HuH-7.5 (cell line): ENCODE measurements at regions not wholly inside any gene's neighbourhood (a gene's known extent, or its start where the extent isn't known, plus 50 kb on each side); places are given as distances from the start of the nearest gene placed in this dataset.

Source experiments
- DNase-seq: peaks from one replicate; pipeline ENCODE4 v3.0.0; 2011; ENCODE audit warnings: low spot score

DNA sequence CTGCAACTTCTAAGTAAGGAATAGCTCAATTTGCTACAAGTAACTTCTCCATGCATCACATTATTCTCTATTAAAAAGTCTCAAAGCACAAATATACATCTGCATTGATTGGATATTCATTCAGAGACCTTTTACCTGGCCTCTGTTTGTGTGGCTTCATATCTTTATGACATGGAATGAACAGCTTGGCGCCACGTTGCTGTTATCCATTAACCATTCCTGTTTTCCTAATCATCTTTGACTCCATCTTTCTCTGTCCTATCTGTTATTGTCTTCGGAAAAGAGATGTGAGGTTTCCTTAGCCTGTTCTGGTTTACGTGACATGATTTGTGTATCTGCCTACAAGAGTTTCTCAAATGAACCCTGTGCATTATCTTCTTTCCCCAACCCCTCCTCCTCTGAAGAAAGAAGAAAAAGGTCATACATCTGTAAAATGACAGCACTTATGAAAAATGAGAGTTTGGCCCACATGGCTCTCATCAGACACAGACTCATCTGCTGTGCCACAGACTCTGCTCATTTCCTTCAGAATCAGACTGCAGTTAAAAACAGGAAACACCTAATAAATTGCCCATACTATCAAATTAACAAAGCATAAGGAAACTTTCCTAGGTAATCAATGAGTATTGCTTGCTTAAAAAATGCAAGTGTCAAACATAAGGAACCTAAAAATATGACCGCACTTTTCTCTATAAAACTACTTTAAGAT lies 347.6 kb upstream of the FAM241A start:
- no peak for DNase-seq

DNA sequence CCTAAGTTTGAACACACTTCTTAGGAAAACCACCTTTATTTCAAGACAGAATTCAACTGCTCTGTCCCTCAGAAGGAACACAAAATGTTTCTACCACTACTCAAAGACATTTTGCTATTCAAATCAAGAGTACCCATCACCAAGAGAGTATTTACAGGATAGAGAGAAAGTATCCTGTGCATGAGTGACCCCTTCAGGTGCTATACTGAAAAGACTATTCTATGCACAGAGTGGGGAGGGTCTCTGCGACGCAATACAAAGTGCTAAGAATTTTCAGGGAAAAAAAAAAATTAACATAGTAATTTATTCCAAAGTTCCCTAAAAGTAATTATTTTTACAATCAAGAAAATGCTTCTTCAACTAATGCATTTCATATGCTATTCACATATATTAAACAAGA lies 346.4 kb upstream of the FAM241A start:
- DNase-seq = no peak

DNA sequence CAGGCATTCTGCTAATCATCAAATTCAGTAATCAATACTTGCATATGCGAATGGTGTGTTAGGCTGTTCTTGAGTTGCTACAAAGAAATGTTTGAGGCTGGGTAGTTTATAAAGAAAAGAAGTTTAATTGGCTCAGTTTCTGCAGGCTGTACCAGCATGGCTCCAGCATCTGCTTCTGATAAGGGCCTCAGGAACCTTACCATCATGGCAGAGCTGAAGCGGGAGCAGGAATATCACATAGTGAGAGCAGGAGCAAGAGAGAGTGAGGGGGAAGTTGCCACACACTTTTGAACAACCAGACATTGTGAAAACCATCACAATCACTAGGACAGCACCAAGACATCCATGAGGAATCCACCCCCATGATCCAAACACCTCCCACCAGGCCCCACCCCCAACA lies 344.7 kb upstream of the FAM241A start:
- DNase-seq = no peak

DNA sequence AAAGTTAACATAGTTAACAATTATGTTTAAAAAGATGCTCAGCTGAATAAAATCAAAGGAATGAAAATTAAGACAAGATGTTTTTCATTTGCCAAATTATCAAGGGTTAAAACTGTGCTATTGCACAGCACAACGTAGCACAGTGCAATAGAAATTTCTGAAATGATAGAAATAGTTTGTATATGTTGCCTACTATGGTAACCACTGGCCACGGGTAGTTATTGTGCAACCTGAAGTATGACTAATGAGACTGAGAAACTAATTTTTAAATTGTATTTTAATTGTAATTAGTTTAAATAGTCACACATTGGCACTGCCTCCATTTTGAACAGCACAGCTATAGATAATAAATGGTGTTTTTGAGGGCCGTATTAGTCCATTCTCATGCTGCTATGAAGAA lies 343.1 kb upstream of the FAM241A start:
- DNase-seq = no peak

DNA sequence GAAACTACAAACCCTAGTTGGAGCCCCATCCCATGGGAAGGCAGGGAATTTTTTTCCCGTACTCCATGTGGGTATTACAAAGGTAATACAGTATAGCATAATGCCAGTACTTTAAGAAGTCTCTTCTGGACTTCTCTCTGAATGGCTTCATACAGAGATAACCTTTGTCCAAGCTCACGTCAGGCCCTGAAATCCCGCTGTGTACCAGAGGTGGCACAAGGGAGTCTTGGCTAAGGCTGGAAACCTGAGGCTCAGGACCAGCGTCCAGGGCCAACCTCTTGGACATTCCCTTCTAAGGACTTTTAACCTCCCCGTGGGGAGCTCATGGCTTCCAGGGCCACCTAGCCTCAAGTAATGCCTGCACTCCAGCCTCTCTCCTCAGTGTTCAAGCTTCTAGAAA lies 338.9 kb upstream of the FAM241A start:
- peak; percentile 18 for DNase-seq

DNA sequence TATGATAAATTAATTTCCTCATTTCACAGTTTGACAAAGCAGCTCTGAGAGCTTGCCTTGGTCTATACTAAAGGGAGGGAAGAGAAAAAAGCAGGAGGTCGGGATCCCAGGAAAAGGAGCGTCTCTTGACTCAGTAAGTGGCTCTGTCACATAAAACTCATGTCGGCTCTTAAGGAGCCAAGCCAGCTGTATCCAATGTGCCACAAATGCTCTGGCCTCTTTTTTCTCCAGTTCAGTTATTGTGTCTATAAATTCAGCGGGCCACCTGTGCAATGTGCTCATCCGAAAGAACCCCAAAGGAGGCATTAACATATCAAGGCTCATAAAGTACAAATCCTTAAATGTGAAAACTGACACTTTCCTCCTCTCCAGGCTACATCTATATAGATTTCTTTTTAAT lies 337.7 kb upstream of the FAM241A start:
- no peak for DNase-seq

DNA sequence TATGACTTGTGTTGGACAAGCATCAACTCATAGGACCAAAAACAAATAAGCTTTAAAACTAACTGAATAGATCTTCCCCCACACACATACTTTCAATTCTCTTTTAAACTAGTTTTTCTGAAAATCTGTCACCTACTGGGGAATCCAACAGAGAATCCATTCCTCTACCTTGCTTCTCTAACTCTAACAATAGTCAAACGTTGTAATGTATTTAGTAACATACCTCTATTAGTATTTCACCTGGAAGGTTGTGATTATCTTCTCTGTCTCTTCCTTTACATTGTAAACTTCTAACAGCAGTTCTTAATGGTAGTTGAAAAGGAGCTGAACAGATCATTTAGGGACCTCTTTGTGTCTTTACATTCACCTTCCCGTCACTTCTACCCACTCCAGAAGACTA lies 337.1 kb upstream of the FAM241A start:
- no peak for DNase-seq

DNA sequence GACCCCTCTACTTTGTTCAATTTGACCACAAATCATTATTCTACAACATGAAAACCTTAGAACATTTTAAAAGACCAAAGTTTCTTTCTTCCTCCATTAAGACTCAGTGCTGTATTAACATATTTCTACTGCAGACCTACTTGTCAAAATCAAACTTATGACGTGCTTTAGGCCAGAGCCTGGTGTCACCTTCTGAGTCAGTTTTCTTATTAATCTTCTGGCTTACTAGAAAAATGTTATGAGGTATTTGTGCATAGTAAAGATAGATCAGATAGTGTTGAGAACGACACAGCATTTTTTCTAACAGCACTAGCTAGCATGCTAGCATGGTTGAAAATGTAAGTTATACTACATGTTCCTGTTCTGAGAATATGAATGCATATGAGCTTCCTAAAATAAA lies 333.6 kb upstream of the FAM241A start:
- no peak for DNase-seq

DNA sequence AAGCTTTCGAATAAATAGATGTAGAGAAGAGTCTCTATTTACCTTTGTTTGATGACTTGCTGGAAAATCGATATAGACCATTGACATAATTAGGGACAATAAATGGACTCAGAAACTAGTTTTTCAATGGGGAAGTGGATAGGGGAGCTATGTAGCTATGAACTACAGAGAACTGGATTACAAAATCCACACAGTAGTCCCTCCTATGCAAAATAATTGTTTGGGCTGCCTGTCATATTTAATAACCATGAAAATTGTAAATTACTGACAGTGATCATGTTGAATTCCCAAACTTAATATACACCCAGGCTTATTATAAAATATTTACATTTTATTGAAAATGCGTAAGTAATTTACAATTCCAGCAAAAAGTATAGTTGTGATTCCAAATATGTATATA lies 333.1 kb upstream of the FAM241A start:
- no peak for DNase-seq

DNA sequence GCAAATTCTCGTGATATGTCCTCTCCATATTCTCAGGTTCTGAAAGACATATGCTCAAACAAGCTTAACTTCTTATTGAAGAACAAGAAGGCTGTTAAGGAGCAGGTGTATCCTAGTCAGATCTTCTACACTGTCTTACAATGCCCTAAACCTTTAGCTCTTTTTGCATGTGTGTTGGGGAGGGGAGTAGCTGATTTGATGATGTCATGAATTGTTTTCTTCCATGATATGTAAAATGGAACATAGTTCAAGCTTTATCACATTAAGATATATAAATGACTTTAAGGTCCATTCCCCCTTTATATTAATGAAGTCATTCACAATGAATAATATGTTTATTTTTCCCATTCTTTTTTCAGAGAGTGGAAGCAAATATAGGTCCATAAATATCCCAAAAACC lies 332.5 kb upstream of the FAM241A start:
- DNase-seq = no peak

DNA sequence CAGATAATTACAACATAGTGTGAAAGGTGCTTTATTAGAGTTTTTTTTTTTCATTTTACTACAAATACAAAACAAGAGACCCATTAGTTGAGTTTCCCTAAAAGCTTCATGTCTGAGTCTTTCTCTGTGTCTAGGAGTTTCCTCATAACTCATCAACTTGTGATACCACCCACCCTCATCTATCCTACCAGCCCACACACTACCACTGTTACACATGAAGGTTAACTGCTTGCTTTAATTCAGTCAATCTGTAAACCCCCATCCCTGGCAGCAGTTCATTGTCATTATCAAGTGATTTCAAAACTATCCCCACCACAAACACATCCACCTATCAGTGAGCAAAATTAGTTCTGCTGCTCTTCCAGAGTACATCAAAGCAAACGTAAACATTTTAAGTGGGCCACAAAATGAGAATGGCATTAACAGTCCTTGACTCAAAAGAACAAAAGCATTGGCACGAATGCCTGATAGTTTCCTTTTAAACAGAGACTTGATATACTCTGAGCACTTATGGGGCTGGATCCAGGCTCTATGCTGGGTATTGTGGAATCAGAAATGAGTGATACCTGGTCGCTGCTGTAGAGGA lies 331.6 kb upstream of the FAM241A start:
- DNase-seq = no peak

DNA sequence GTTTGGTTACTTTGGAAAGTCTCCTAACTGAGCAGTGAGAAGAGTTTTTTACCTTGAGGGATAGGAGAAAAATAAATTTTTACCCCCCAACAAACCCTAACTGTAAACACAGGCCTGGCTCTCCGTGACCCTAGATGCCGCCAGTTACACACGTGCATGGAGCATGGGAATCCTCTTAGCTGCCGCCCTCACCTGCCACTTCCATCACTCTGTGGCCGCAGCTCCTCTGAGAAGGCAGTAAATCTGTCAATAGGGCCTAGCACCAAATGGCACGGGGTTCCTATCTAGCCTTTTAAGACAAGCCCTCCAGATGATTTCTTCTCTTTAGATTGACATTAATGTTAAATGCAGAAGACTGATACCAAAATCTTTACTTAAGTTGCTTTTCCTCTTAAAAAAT lies 330.3 kb upstream of the FAM241A start:
- DNase-seq = no peak

DNA sequence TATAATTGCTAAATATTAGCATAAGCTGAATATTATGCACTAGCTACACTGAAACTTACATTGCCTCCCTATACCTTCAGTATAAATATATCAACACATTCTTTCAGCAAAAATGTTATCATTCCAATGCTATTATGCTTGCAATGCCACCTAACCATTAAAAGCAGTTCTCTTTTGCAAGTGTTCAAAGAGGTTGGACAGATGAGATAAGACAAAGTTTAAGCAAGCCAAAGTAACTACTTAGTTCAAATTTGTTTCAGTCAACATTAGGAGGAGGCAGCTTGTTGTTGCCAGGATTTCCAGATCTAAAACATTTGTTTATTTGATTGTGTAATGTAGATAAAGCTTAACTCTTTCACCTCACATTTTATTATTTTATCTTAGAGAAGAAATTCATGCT lies 323.9 kb upstream of the FAM241A start:
- DNase-seq = no peak

DNA sequence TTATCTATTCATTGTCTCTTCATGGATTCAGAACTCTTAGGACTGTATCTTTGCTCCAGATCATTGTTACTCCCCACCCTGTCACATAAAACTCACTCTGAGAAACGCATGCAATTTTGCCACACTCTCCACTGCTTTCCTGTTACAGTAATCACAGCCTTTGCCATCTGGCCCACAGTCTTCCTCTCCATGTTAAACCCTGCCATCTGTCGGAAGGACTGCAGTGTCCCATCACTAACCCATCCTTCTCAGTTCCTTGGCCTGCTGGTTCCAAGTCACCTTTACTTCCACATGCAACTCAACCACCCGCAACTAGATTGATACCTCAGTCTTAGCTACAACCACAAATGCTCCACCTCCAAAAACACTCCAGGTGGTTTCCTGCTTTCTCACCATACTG lies 308.7 kb upstream of the FAM241A start:
- DNase-seq = no peak

DNA sequence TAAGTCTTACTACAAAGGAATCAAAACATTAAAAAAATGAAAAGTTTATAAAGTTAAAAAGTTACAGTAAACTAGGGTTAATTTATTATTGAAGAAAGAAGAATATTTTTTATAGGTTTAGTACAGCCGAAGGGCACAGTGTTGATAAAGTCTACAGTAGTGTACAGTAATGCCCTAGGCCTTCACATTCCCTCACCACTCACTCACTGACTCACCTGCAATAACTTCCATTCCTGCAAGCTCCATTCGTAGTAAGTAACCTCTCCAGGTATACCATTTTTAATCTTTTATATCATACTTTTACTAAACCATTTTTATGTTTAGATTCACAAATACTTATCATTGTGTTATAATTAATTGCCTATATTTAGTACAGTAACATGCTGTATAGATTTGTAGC lies 307.5 kb upstream of the FAM241A start:
- DNase-seq = no peak

DNA sequence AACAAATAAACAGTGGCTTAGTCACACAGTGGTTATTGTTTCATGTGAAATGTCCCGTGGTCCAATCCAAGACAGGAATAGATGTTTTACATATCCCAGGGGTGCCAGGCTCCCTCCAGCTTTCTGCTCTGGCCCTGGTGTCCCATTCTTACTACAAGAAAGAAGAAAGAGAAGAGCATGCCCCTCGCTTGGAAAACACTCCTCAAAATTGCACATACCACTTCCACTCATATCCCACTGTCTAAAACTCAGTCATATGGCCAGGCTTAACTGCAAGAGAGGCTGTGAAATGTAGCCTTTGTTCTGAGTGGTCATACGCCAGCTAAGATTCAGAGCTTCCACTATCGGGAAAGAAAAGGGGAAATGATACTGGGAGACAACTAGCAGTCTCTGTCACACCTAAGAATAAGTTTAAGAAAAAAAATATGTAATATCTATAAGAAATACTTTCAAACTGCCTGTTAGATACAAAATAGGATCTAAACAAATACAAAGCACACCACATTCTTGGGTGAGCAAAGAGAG lies 306.8 kb upstream of the FAM241A start:
- no peak for DNase-seq

DNA sequence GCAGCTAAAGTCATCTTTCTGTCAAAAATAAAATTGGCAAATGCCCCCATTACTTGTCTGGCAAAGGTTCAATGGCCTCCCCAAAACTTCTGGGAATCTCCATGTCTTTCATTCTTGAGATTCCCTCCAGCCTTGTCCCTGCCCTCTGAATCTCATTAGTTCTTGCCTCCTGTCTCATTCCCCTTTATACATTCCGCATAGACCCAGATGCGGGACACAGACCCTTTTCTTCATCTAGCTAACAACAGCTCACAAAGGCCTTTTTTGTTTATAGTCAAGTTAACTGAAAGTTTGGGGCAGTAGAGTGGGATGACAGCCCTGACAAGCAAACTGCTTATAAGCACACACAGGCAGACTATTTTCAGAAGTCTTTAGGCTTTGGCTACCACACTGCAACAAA lies 306.1 kb upstream of the FAM241A start:
- DNase-seq = no peak

DNA sequence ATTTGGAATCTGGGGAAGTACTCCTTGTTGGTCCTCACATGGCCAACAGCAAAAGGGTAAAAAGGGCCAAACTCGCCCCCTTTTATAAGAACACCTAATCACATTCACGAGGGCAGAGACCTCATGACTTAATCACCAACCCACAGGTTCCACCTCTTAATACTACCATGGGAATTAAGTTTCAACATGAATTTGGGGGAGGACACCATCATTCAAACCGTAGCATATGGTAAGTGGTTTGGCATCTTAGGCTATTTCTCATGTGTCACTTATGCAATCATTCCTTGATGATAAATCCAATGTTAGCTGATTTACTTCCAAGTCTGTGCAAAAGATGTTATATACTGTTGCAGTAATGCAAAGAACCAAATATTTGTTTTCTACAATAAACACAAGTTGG lies 302.9 kb upstream of the FAM241A start:
- no peak for DNase-seq

DNA sequence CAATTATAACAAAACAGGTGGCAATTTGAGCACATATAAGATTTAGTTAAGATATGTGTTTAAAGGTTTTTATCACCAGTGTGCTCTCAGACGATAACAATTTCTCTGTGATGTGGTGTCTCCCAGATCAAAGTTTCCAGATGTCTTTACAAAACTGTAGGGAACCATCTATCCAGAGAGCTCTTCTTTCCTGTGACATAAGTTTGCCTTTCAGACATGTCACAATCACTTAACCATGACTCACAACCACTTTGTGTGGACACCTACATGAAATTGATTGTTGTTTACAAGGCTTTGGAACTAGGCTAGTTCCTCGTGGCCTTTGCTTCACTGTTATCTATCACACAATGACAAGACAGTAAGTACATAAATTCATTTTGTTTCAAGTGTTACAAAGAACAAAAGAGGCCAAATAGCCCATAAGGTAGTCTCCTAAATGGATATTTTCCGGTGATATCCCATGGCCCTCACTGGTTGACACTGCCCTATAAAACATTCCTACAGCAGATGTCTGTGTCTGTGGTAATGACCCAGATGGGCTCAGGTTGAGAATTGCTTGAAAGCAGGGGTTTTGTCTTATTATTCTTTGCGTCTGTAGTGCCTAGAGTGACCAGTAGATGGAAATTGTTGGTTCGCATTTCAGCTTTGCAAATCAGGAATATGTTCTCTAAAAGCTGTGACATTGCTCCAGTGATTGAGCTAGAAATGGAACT lies 297.8 kb upstream of the FAM241A start:
- no peak for DNase-seq

DNA sequence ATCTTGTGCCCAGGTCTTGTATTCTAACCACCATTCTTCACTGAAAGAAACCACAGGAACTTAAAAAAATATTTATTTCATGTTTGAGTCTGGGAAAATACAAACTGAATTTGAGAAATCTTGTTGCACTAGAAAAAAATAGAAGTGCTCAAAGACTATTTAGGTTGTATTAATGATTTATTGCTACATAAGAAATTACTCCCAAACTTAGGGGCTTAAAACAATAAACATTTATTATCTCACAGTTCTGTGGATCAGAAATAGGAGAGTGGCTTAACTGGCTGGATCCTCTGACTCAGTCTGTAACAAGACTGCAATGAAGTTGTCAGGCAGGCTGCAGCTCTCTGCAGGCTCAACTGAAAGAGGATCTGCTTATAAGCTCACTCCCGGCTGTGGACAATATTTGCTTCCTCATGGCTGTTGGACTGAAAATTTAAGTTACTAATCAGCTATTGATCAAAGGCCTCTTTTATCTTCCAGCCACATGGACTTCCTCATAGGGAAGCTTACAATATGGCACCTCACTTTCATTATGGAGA lies 295.4 kb upstream of the FAM241A start:
- DNase-seq = no peak

DNA sequence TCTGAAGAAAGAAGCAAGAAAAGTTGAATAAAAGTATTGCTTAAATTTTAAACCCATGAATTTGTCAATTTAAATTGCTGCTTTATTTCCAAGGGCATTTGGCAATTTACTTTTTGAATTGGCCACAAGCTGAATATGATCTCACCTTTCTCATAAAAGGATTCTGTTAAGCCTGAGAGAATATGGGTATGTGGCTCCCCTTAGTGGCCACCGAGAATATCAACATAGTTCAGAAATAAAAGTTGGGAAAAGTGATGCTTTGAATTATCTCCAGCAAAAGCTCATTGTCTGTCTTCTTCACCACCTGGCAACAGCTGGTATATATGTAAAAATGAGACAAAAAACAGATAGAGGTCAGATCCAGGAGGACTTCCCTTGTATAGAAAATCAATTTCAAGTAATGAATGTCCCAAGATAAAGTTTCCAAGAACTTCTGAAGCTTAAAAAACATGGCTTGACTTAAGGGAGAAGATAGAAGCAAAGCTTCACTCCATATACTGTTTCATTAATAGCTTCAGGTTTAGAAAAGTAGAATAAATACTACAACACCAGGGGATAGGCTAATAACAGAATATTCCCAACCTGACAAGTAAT lies 290.7 kb upstream of the FAM241A start:
- peak; percentile 6 for DNase-seq

DNA sequence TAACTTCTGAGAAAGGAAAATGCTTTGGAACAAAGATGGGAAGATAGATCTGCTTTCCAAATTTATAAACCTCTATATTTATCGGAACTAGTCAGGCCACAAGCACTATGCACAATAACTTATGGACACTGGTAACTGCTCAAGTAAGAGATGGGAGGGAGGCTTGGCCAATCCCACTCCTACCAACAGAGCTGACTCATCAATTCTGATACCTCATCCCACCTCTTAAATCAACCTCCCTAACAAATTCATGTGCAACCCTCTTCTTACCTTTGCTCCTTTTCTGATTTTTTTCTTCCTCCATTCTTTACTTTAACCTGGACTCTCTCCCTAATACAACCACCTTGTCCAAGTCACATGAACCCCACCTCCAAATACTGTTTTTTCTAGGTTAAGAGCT lies 289.9 kb upstream of the FAM241A start:
- no peak for DNase-seq

DNA sequence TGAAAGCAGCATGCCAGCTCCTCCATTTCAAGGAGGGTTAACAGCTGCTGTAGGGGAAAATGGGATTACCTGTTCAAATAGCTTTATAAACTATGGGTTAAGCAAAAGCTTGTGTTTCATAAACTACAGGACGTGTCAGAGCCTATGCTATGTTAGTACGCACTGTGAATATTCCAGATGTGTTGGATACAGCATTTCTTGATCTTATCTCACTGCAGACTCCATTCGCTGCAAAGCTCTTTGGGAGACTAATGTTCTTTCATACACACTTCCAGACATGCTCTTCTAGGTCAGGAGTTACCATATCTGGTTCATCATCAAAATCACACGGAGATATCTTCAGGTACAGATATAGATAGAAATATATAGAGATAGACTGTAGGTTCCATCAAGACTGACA lies 281.2 kb upstream of the FAM241A start:
- DNase-seq = no peak
